GM03348 (cell line): ENCODE measurements at regions not wholly inside any gene's neighbourhood (a gene's known extent, or its start where the extent isn't known, plus 50 kb on each side); places are given as distances from the start of the nearest gene placed in this dataset.

Experiments
- DNase-seq: peaks from one replicate; pipeline ENCODE4 v3.0.0; 2012; ENCODE audit warnings: low spot score

DNA sequence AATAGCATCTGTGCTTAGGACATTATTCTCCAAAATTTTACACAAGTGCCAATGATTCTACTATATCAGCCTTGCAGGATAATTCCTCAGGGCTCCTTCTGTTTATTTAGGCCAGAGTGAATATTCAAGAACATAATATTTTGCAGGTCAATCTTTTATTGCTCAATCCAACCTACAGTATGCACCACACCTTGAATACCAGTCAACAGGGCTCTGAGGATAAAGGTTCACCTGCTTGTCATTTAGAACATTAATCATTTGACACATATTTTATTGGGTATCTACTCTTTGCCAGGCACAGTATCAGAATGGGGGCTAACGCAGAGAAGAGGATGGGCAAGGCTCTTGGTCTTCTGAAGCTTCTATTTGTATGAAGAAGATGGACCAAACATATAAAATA is 66.2 kb upstream of the SHISA3 start:
- DNase-seq = no peak

DNA sequence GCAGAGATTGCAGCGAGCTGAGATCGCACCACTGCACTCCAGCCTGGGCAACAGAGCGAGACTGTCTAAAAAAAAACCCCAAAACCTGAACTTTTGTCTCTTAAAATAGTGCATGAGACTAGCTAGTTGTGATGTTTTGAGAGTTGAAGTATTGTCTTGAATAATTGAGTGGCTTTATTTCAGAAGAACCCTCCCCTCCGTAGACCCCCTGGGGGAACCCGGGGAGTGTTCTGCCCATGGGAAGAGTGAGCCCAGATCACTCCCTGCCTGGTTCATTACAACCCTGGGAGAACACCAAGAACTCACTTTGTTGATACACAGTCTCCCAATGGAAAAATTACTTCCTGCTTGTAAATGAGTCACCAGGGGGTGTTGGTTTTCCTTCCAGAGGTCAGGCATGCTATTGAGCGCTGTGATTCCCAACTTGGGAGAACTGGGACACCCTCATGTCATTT is 65.3 kb upstream of the SHISA3 start:
- DNase-seq = no peak

- DNase-seq = peak; percentile 27
These were observed 57.3 kb upstream of the SHISA3 start for GRCh38 chr4:42339935-42340406.

DNA sequence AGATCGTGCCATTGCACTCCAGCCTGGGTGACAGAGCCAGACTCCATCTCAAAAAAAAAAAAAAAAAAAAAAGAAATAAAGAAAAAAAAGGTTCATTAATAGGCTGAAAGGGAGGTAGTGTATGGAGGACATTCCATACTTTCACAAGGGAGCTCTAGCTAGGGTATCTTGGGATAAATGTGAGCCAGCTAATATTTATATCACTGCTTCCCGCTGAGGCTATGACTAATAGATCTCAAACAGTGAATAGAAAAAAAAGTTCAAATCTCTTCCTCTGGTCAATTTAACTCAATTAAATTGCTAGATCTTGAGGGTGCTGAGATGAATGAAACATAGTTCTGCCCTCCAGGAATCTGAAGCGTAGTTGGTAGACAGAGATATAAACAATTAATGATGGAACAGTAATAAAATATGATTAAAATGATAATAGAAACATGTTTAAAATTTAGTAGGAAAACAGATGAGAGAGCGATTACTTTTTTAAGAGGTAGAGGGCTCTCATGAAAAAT is 55.7 kb upstream of the SHISA3 start:
- DNase-seq = no peak

- DNase-seq = no peak
These were observed 54.8 kb upstream of the SHISA3 start for GRCh38 chr4:42342459-42342858.

DNA sequence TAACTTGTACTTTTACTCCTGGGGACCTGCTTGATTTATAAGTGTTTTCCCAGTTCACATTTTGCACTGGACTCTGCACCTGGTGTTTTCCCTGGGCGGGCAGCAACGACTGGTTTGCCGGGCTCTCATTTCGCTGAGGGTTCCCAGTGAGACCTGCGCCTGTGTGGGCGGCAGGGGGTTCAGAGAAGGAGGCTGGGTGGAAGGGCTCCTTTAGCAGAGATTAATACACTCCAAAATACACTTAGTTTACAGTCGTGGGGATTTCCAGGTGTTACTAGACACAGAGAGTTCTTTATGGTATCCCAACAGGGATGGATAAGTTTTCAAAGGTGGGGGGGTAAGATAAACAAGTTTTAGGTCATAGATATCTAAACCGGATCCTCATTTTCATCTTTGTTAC is 53.0 kb upstream of the SHISA3 start:
- DNase-seq = no peak

- no peak for DNase-seq
These were observed 52.5 kb upstream of the SHISA3 start for GRCh38 chr4:42344749-42345148.

- no peak for DNase-seq
These were observed 51.2 kb upstream of the SHISA3 start for GRCh38 chr4:42345962-42346544.

GRCh38 chr4:42347076-42347475 is 50.2 kb upstream of the SHISA3 start:
- no peak for DNase-seq
